Right atrium auricular region (tissue), 2 donors: ENCODE measurements at regions not wholly inside any gene's neighbourhood (a gene's known extent, or its start where the extent isn't known, plus 50 kb on each side); places are given as distances from the start of the nearest gene placed in this dataset.
"Not testable (repeated sequence)": the region's sequence is repeated elsewhere in the genome, so short reads cannot be mapped to it uniquely, and the experiment has no call there.

Source experiments
- DNase-seq: peaks from one replicate; pipeline ENCODE4 v3.0.0-alpha.2; 2019; ENCODE audit warnings: low spot score
- H3K27ac ChIP-seq, 2 donors: fragments of 200-600 bp; sonication (generic); 1 replicate in 1 of 2; 2 replicates in 1 of 2; pipeline ENCODE4 v1.5.1; 2016 to 2019
- H3K27me3 ChIP-seq, 2 donors: fragments of 200-600 bp; sonication (generic); one replicate each; pipeline versions ENCODE4 v1.5.1 to v1.6.0; 2017 to 2019
- H3K36me3 ChIP-seq: fragments of 200-600 bp; sonication (generic); one replicate; pipeline ENCODE4 v1.5.1; 2016
- H3K4me1 ChIP-seq, 2 donors: fragments of 200-600 bp; sonication (generic); one replicate each; pipeline versions ENCODE4 v1.5.1 to v1.6.0; 2017 to 2019
- H3K4me3 ChIP-seq, 2 donors: fragments of 200-600 bp; sonication (generic); 1 replicate in 1 of 2; 2 replicates in 1 of 2; pipeline ENCODE4 v1.5.1; 2017 to 2019; ENCODE audit warnings: mild to moderate bottlenecking in 1 of 2, moderate library complexity in 1 of 2
- H3K9me3 ChIP-seq, 2 donors: fragments of 200-600 bp; sonication (generic); one replicate each; pipeline ENCODE4 v1.5.1; 2019
- CTCF ChIP-seq, 2 donors: fragments of 200-600 bp; sonication (generic); IDR thresholded peaks; one replicate each; pipeline ENCODE4 v1.5.1; 2019; ENCODE audit warnings: antibody characterized with exemption in 2 of 2

- no peaks in the 10 kb centered on the region for H3K4me1 ChIP-seq
- H3K4me3 ChIP-seq = no peak overlapping the region
- DNase-seq = no peak
- no peak overlapping the region for H3K27ac ChIP-seq
- H3K36me3 ChIP-seq = no peaks in the 10 kb centered on the region
- no peak for TF ChIP-seq CTCF (IDR thresholded peaks at IDR 0.05)
- H3K9me3 ChIP-seq = no peaks in the 10 kb centered on the region
- H3K27me3 ChIP-seq = no peaks in the 10 kb centered on the region
Observed at GRCh38 chr14:84312551-84312950, 1217.4 kb upstream of the FLRT2 start.

- no peaks in the 10 kb centered on the region for H3K36me3 ChIP-seq
- no peaks in the 10 kb centered on the region for H3K4me1 ChIP-seq
- no peak overlapping the region for H3K27ac ChIP-seq
- TF ChIP-seq CTCF (IDR thresholded peaks at IDR 0.05) = no peak
- H3K27me3 ChIP-seq = no peaks in the 10 kb centered on the region
- DNase-seq = no peak
- no peak overlapping the region for H3K4me3 ChIP-seq
- H3K9me3 ChIP-seq = no peaks in the 10 kb centered on the region
Observed at GRCh38 chr14:84323450-84323849, 1206.5 kb upstream of the FLRT2 start.

GRCh38 chr14:84323978-84324377, 1206.0 kb upstream of the FLRT2 start:
- Histone ChIP-seq H3K27me3 (no peaks in the 10 kb centered on the region), H3K36me3 (no peaks in the 10 kb centered on the region), H3K27ac (no peak overlapping the region), H3K4me3 (no peak overlapping the region), H3K9me3 (no peaks in the 10 kb centered on the region), H3K4me1 (no peaks in the 10 kb centered on the region)
- no peak for TF ChIP-seq CTCF (IDR thresholded peaks at IDR 0.05)
- DNase-seq = no peak

- no peak for TF ChIP-seq CTCF (IDR thresholded peaks at IDR 0.05)
- no peak for DNase-seq
- no peak overlapping the region for H3K27ac ChIP-seq
- peaks cover 0 to 2% of the 10 kb centered on the region in 2 donors for H3K9me3 ChIP-seq
- no peaks in the 10 kb centered on the region for H3K27me3 ChIP-seq
- no peak overlapping the region for H3K4me3 ChIP-seq
- H3K4me1 ChIP-seq = no peaks in the 10 kb centered on the region
- H3K36me3 ChIP-seq = no peaks in the 10 kb centered on the region
Observed at GRCh38 chr14:84336433-84336832, 1193.5 kb upstream of the FLRT2 start.

GRCh38 chr14:84340938-84341337, 1189.0 kb upstream of the FLRT2 start:
- Histone ChIP-seq H3K4me3 (no peak overlapping the region), H3K27me3 (no peaks in the 10 kb centered on the region), H3K9me3 (peaks cover 0 to 6% of the 10 kb centered on the region in 2 donors), H3K4me1 (no peaks in the 10 kb centered on the region), H3K36me3 (no peaks in the 10 kb centered on the region), H3K27ac (no peak overlapping the region)
- no peak for DNase-seq
- no peak for TF ChIP-seq CTCF (IDR thresholded peaks at IDR 0.05)

- not testable (repeated sequence) for H3K36me3 ChIP-seq, H3K4me3 ChIP-seq, H3K27ac ChIP-seq, H3K9me3 ChIP-seq, H3K4me1 ChIP-seq, DNase-seq, H3K27me3 ChIP-seq
Observed at GRCh38 chr14:84341867-84342266, 1188.1 kb upstream of the FLRT2 start.
